ENCODE measurements at regions not wholly inside any gene's neighbourhood (a gene's known extent, or its start where the extent isn't known, plus 50 kb on each side); places are given as distances from the start of the nearest gene placed in this dataset.

DNA sequence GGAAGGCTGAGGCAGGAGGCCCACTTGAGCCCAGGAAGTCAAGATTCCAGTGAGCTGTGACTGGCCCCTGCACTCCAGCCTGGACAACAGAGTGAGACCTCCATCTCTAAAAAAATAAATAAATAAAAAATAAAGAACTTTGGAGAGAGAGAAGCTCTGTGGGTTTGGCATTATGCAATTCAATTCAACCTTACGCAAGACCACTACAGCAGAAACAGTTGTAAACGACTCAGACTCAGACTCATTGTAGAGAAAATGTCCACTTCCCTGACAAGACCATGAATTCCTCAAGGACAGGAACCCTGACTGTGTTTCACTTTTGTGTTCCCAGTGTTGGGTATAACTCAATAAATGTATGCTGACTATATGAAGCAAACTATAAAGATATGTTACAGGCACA is 90.3 kb upstream of the C3orf80 start:
- TF ChIP-seq, protein P1, sequence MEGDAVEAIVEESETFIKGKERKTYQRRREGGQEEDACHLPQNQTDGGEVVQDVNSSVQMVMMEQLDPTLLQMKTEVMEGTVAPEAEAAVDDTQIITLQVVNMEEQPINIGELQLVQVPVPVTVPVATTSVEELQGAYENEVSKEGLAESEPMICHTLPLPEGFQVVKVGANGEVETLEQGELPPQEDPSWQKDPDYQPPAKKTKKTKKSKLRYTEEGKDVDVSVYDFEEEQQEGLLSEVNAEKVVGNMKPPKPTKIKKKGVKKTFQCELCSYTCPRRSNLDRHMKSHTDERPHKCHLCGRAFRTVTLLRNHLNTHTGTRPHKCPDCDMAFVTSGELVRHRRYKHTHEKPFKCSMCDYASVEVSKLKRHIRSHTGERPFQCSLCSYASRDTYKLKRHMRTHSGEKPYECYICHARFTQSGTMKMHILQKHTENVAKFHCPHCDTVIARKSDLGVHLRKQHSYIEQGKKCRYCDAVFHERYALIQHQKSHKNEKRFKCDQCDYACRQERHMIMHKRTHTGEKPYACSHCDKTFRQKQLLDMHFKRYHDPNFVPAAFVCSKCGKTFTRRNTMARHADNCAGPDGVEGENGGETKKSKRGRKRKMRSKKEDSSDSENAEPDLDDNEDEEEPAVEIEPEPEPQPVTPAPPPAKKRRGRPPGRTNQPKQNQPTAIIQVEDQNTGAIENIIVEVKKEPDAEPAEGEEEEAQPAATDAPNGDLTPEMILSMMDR (IDR thresholded peaks at IDR 0.05): no peak
- no peak for TF ChIP-seq EP300 (IDR thresholded peaks at IDR 0.05)
- no peak for TF ChIP-seq POLR2AphosphoS5 (IDR thresholded peaks at IDR 0.05)
- no peak for TF ChIP-seq POLR2A (IDR thresholded peaks at IDR 0.05)

All from stomach (tissue), 4 donors.